TTC549 (cell line): ENCODE measurements at regions not wholly inside any gene's neighbourhood (a gene's known extent, or its start where the extent isn't known, plus 50 kb on each side); places are given as distances from the start of the nearest gene placed in this dataset.

Source experiments
- FAIRE-seq: peaks from 2 replicates; lab custom pipeline; 2012; peaks lifted over from hg19 to GRCh38; lab: Jason Lieb, UNC

- no peak for FAIRE-seq
These were observed 54.7 kb upstream of the TNS3 start for GRCh38 chr7:47636433-47637175.

- FAIRE-seq = no peak
These were observed 54.1 kb upstream of the TNS3 start for GRCh38 chr7:47636081-47636432.

- FAIRE-seq = no peak
These were observed 53.5 kb upstream of the TNS3 start for GRCh38 chr7:47635091-47636080.

GRCh38 chr7:47634273-47634672 lies 52.4 kb upstream of the TNS3 start:
- no peak for FAIRE-seq

- FAIRE-seq = no peak
These were observed 51.2 kb upstream of the TNS3 start for GRCh38 chr7:47633134-47633533.
